ENCODE measurements at regions not wholly inside any gene's neighbourhood (a gene's known extent, or its start where the extent isn't known, plus 50 kb on each side); places are given as distances from the start of the nearest gene placed in this dataset.

- no peak overlapping the region for H3K18ac ChIP-seq (ENCODE audit: low read depth, low read length)
- no peak overlapping the region for H3K4ac ChIP-seq (ENCODE audit: low read depth, low read length)
- no peak overlapping the region for H3K23ac ChIP-seq (ENCODE audit: low read depth, low read length)
- H3K79me1 ChIP-seq (ENCODE audit: low read depth in 1 of 2, low read length in 2 of 2) = no peaks in the 10 kb centered on the region
- intact Hi-C loops (cut with micrococcal nuclease) = no loop called here
- WGBS, 2 experiments (ENCODE audit: extremely low coverage in 2 of 2, insufficient read length in 1 of 2) = no CpG with 5 or more reads among the region's 4 CpGs
- CTCF ChIA-PET = interaction anchor here (0.6 kb wide), 1 partner anchor 396 kb away, joined by 6 read pairs; no protein-coding TSS in a partner anchor
- DNase-seq (no peak), ATAC-seq (ENCODE audit: low read depth) (no peak)
- H2BK120ac ChIP-seq (ENCODE audit: low read depth, low read length) = no peak overlapping the region
- no peaks in the 10 kb centered on the region for H3K4me1 ChIP-seq (ENCODE audit: control insufficient read depth, insufficient read depth, low read length)
- H2AK5ac ChIP-seq (ENCODE audit: low read depth, low read length) = no peak overlapping the region
- H3K36me3 ChIP-seq (ENCODE audit: control insufficient read depth, insufficient read depth, low read length) = no peaks in the 10 kb centered on the region
- no peak for TF ChIP-seq CTCF (conservative IDR thresholded peaks at IDR 0.05; ENCODE audit: low read depth, low read length)
- no peak for TF ChIP-seq MAZ (IDR thresholded peaks at IDR 0.05; ENCODE audit: borderline replicate concordance, low read depth, low read length)
- no peak for TF ChIP-seq CHD1 (IDR thresholded peaks at IDR 0.05; ENCODE audit: low read depth, low read length)
- TF ChIP-seq USF2 (IDR thresholded peaks at IDR 0.05; ENCODE audit: low read depth, low read length) = no peak
- TF ChIP-seq MAFK (IDR thresholded peaks at IDR 0.05; ENCODE audit: low read depth, low read length) = no peak
- TF ChIP-seq RAD21 (IDR thresholded peaks at IDR 0.05; ENCODE audit: low read length) = no peak
- TF ChIP-seq RCOR1 (IDR thresholded peaks at IDR 0.05; ENCODE audit: insufficient replicate concordance, low read length) = no peak
- no peak for TF ChIP-seq POLR2A (IDR thresholded peaks at IDR 0.05; ENCODE audit: low read depth, low read length)
- no peak for TF ChIP-seq NFE2L2 (IDR thresholded peaks at IDR 0.05; ENCODE audit: low read depth, low read length)
- no peak for TF ChIP-seq SMC3 (IDR thresholded peaks at IDR 0.05; ENCODE audit: low read depth, low read length)
- TF ChIP-seq MXI1 (IDR thresholded peaks at IDR 0.05; ENCODE audit: borderline replicate concordance, low read depth, low read length) = no peak
- no peak for TF ChIP-seq CEBPB (IDR thresholded peaks at IDR 0.05; ENCODE audit: low read depth, low read length)
- no peak for TF ChIP-seq FOS (IDR thresholded peaks at IDR 0.05; ENCODE audit: low read depth, low read length)
- no peak for TF ChIP-seq RFX5 (IDR thresholded peaks at IDR 0.05; ENCODE audit: low read depth, low read length)
- no peak overlapping the region for H4K5ac ChIP-seq (ENCODE audit: low read depth, low read length)
- no peak overlapping the region for H3K27ac ChIP-seq (ENCODE audit: insufficient read depth, low read length)
- no peak overlapping the region for H2AFZ ChIP-seq (replicated peaks; ENCODE audit: low read length, poor library complexity)
- no peak overlapping the region for H3K4me2 ChIP-seq (ENCODE audit: low read depth, low read length)
- no peak overlapping the region for H2BK20ac ChIP-seq (ENCODE audit: low read depth, low read length)
- no peaks in the 10 kb centered on the region for H3K9me1 ChIP-seq (ENCODE audit: insufficient read depth, low read length)
- H4K20me1 ChIP-seq (ENCODE audit: insufficient read depth, low read length) = no peaks in the 10 kb centered on the region
- no peak overlapping the region for H4K91ac ChIP-seq (ENCODE audit: insufficient read depth, low read depth, low read length)
- H2BK15ac ChIP-seq (ENCODE audit: low read depth, low read length) = no peak overlapping the region
- H4K8ac ChIP-seq (ENCODE audit: low read depth in 2 of 2, low read length in 2 of 2) = no peak overlapping the region
- H3K4me3 ChIP-seq (ENCODE audit: insufficient read depth, low read depth, low read length) = no peak overlapping the region
- dilution Hi-C loops (cut with HindIII; ENCODE audit: low sequenced_read_pairs, unreplicated experiment) = no loop called here
- H2BK5ac ChIP-seq (ENCODE audit: low read depth, low read length, poor library complexity, severe bottlenecking) = no peak overlapping the region
- BruUV-seq (replicated peaks) = no TSS peak
- no peak overlapping the region for H3K9ac ChIP-seq (ENCODE audit: low read depth, low read length)
- H3K27me3 ChIP-seq (ENCODE audit: control insufficient read depth, insufficient read depth, low read length) = no peaks in the 10 kb centered on the region
- POLR2A ChIA-PET (ENCODE audit: unreplicated experiment) = no interaction called here
- in situ Hi-C loops (cut with MboI; ENCODE audit: low sequenced_read_pairs) = no loop called here
- no peak overlapping the region for H3K14ac ChIP-seq (replicated peaks; ENCODE audit: low read depth, low read length)
- no peak overlapping the region for H3K56ac ChIP-seq (ENCODE audit: extremely low read depth, insufficient read depth, low read length)
- H2AK9ac ChIP-seq (replicated peaks; ENCODE audit: low read depth, low read length, poor library complexity) = no peak overlapping the region
- H3K9me3 ChIP-seq (ENCODE audit: control insufficient read depth, insufficient read depth, low read length) = no peaks in the 10 kb centered on the region
These were observed 893.4 kb downstream of the XPNPEP1 start for GRCh38 chr10:109029870-109030269.

Measured in IMR-90 (cell line).